Chondrocyte (in vitro differentiated cells): ENCODE measurements at regions not wholly inside any gene's neighbourhood (a gene's known extent, or its start where the extent isn't known, plus 50 kb on each side); places are given as distances from the start of the nearest gene placed in this dataset.

Experiments
- DNase-seq: peaks from one replicate; pipeline ENCODE4 v3.0.0; 2021; ENCODE audit warnings: mixed read lengths, low spot score
- H3K27ac Mint-ChIP-seq: one replicate; pipeline ENCODE4 v1.8.0; 2021; ENCODE audit warnings: mild to moderate bottlenecking, moderate library complexity, mixed read lengths; ENCODE audit not compliant: unreplicated experiment
- H3K27me3 Mint-ChIP-seq: 2 replicates; pipeline ENCODE4 v1.8.0; 2021; ENCODE audit warnings: low read depth, mixed read lengths
- H3K36me3 Mint-ChIP-seq: 2 replicates; pipeline ENCODE4 v1.8.0; 2021; ENCODE audit warnings: low read depth, mixed read lengths
- H3K4me1 Mint-ChIP-seq: 2 replicates; pipeline ENCODE4 v1.8.0; 2021; ENCODE audit warnings: low read depth, mild to moderate bottlenecking, mixed read lengths
- H3K4me3 Mint-ChIP-seq: one replicate; pipeline ENCODE4 v1.8.0; 2021; ENCODE audit warnings: mild to moderate bottlenecking, moderate library complexity, mixed read lengths; ENCODE audit not compliant: unreplicated experiment
- H3K9me3 Mint-ChIP-seq: 2 replicates; pipeline ENCODE4 v1.8.0; 2021; ENCODE audit warnings: low read depth, mixed read lengths
- CTCF ChIP-seq: fragments of 200-600 bp; sonication (generic); IDR thresholded peaks from 2 replicates; pipeline ENCODE4 v1.5.0; 2021; ENCODE audit warnings: antibody characterized with exemption, mild to moderate bottlenecking, moderate library complexity

DNA sequence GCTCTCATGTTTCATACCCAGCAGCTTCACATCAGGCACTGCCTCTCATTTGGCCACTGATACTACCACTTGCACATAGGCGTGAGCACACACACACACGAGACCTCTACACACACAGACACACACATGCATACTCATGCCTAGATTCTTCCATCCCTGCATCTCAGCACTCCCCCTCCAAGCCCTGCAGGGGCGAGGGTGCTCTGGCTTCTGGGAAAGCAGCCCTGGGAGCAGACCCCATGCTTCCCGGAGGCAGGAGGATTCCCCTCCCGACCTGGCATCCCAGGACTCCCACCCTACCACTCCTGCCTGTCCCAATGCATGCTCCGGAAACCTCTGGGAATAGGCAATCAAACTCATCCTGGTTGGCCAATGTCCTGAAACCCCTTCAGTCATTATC is 89.1 kb upstream of the SMNDC1 start:
- Mint-ChIP-seq H3K4me1 (peaks cover 21% of the 10 kb centered on the region), H3K27me3 (no peaks in the 10 kb centered on the region), H3K27ac (no peak overlapping the region), H3K9me3 (no peaks in the 10 kb centered on the region), H3K4me3 (no peak overlapping the region), H3K36me3 (no peaks in the 10 kb centered on the region)
- no peak for TF ChIP-seq CTCF
- no peak for DNase-seq

DNA sequence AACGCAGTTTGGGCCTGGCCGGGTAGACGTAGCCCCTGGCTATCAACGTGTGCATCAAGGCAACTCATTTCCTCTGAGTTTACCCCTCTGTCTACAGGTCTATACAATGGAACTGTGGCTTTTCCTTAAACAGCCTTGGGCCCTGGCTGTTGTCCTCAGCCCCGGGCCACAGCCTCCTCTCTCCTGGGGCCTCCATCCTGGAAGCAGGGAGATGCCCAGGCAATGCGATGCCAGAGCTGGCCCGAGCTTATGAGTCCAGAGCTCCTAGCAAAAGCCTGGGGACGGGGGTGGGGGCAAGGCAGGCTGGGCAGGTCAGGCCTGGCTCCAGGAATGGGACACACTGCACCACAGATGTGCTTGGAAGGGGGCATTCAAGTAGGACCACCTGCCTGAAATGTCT is 89.6 kb upstream of the SMNDC1 start:
- DNase-seq: no peak
- no peak for TF ChIP-seq CTCF
- no peak overlapping the region for H3K27ac Mint-ChIP-seq
- H3K9me3 Mint-ChIP-seq: no peaks in the 10 kb centered on the region
- no peaks in the 10 kb centered on the region for H3K27me3 Mint-ChIP-seq
- no peaks in the 10 kb centered on the region for H3K36me3 Mint-ChIP-seq
- H3K4me3 Mint-ChIP-seq: no peak overlapping the region
- H3K4me1 Mint-ChIP-seq: peaks cover 25% of the 10 kb centered on the region

DNA sequence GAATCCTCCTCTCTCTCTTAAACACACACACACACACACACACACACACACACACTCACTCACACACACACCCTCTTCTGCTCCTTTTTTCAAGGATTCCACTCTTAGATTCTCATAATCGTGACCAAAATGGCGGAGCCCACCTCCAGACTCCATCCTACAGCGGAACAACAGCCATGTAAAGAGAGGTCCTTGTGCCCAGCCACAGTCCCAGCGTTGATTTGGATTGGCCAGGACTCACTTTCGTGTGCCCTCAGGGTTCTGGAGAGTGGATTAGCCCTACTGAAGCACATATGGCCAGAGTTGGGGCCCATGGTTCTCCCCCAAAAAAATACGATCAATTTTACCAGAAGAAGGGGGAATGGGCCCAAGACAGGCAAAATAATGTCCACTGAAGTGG is 90.2 kb upstream of the SMNDC1 start:
- Mint-ChIP-seq H3K27me3 (no peaks in the 10 kb centered on the region), H3K4me3 (no peak overlapping the region), H3K36me3 (no peaks in the 10 kb centered on the region), H3K9me3 (no peaks in the 10 kb centered on the region), H3K27ac (no peak overlapping the region), H3K4me1 (peaks cover 31% of the 10 kb centered on the region)
- no peak for DNase-seq
- TF ChIP-seq CTCF: no peak

DNA sequence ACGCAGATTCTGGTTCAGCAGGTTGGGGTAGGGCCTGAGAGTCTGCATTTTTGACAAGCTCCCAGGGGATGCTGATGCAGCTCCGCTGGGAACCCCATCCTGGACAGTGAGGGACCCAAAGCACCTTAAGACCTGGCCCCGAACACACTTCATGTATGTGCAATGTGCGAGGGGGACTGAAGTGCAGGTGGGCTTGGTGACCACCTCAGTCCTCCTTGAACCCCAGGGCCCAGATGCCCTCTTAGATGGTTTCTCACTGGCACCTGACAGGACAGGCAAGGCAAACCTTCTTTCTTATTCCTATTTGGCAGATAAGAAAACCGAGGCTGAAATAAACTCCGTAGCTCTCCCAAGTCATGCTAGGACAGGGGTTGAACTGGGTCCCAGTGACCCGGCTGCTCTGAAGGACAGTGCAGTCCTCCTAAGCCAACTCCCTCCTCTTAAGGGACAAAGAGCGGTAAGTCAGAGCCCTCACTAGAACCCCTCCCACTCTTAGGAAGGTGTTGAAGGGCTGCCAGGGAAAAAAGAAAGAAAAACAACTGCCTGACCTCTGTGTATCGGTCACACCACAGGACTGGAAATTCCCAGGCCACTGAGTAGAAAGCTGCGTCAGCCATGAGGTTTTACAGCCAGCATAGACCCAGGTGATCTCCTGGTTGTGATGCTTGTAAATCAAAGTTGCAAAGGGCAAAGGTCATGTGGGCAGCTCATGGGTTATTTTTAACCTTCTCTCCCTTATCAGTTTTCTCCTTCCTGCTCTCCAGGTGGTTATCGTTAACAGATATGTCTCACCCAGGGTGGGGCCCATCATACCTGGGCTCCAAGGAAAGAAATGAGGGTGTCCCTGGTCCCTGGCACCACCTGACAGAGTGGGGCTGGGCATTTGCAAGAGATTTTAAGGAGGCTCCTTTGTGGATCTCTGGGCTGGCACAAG is 90.9 kb upstream of the SMNDC1 start:
- DNase-seq: no peak
- Mint-ChIP-seq H3K4me3 (no peak overlapping the region), H3K27me3 (no peaks in the 10 kb centered on the region), H3K4me1 (peaks cover 38% of the 10 kb centered on the region), H3K27ac (peak overlapping the region; percentile 71), H3K36me3 (no peaks in the 10 kb centered on the region), H3K9me3 (no peaks in the 10 kb centered on the region)
- TF ChIP-seq CTCF: no peak

DNA sequence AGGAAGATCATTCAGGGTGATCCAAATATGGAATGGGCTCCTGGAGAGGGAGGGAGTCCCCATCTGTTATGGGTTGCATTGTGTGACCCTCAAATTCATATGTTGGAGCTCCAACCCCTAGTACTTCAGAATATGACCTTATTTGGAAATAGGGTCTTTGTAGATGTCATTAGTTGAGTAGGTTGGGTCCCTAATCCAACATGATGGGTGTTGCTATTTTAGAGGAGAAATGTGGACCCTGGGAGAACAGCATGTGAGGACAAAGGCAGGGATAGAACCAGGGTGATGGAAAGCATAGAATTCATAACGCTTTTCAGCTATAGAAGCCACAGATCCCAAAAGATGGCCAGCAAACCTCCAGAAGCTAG is 91.5 kb upstream of the SMNDC1 start:
- no peak for TF ChIP-seq CTCF
- DNase-seq: no peak
- no peak overlapping the region for H3K27ac Mint-ChIP-seq
- H3K9me3 Mint-ChIP-seq: no peaks in the 10 kb centered on the region
- H3K4me1 Mint-ChIP-seq: peaks cover 38% of the 10 kb centered on the region
- H3K36me3 Mint-ChIP-seq: no peaks in the 10 kb centered on the region
- H3K27me3 Mint-ChIP-seq: no peaks in the 10 kb centered on the region
- no peak overlapping the region for H3K4me3 Mint-ChIP-seq
